Immature natural killer cell (primary cell): ENCODE measurements at regions not wholly inside any gene's neighbourhood (a gene's known extent, or its start where the extent isn't known, plus 50 kb on each side); places are given as distances from the start of the nearest gene placed in this dataset.

Source experiments
- DNase-seq, 3 donors: peaks; one replicate each; pipeline ENCODE4 v3.0.0; 2022; ENCODE audit warnings: mixed read lengths in 1 of 3
- H3K27ac Mint-ChIP-seq, 6 donors: one replicate each; pipeline ENCODE4 v1.8.0; 2020; ENCODE audit warnings: mixed read lengths in 6 of 6, mild to moderate bottlenecking in 5 of 6, inconsistent platforms in 4 of 6, moderate library complexity in 3 of 6
- H3K27me3 Mint-ChIP-seq, 3 donors: one replicate each; pipeline ENCODE4 v1.8.0; 2020 to 2021; ENCODE audit warnings: low read depth in 3 of 3, mild to moderate bottlenecking in 3 of 3, mixed read lengths in 3 of 3, moderate library complexity in 3 of 3, inconsistent platforms in 1 of 3
- H3K36me3 Mint-ChIP-seq, 3 donors: one replicate each; pipeline ENCODE4 v1.8.0; 2020; ENCODE audit warnings: mixed read lengths in 3 of 3, inconsistent platforms in 2 of 3, mild to moderate bottlenecking in 2 of 3
- H3K4me1 Mint-ChIP-seq, 2 donors: one replicate each; pipeline ENCODE4 v1.8.0; 2020; ENCODE audit warnings: inconsistent platforms in 2 of 2, mild to moderate bottlenecking in 2 of 2, mixed read lengths in 2 of 2, moderate library complexity in 1 of 2
- H3K4me3 Mint-ChIP-seq, 5 donors: one replicate each; pipeline ENCODE4 v1.8.0; 2020; ENCODE audit warnings: mild to moderate bottlenecking in 5 of 5, mixed read lengths in 5 of 5, inconsistent platforms in 3 of 5, moderate library complexity in 3 of 5
- H3K9me3 Mint-ChIP-seq, 6 donors: one replicate each; pipeline ENCODE4 v1.8.0; 2020; ENCODE audit warnings: mild to moderate bottlenecking in 6 of 6, mixed read lengths in 6 of 6, inconsistent platforms in 4 of 6, moderate library complexity in 3 of 6

DNA sequence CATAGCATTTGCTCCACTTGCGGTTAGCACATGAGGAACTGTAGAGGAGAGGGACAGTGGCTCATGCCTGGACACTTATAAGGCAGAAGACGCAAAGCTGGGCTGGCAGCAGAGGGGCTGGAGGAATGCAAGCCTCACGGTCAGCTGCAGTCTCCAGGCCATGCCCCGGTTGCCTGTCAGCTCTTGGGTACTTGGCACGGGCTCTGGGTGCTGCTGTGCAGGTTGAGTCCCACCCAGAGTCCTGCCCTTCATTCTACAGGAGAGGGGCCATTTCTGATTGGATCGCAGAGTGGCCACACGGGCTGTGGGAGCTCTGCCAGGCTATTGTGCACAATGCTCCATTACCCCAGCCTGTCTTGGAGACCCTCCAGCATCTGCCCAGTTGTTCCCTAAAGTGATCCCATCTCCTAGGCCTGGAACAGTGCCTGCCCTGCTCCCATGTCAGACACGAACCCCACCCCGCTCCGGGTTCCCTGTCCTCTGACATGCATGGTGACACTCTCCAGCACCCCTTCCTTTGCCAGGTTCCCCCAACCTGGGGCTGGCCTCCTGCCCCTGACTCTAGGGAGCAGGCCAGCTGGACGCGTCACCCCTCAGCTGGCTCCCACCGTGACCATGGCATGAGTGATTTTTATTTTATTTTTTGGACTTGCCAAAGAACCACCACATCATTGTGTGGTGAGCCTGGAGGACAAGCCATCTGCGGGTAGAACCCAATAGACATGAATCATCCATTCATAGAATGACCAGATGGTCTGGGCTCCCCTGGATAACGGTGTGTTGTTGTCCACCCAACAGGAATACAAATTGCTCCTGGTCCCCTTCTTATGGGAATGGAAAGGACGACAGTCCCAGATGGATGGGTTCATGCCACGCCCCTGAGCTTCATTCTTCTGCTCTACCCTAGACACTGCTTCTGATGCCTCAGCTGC, 51.0 kb upstream of the KLF13 start:
- peaks cover 0 to 2% of the 10 kb centered on the region in 2 donors for H3K4me1 Mint-ChIP-seq
- peaks cover 0 to 5% (median 2%) of the 10 kb centered on the region in 3 donors for H3K27me3 Mint-ChIP-seq
- H3K9me3 Mint-ChIP-seq, result no peaks in the 10 kb centered on the region
- no peak for DNase-seq
- H3K4me3 Mint-ChIP-seq, result no peak overlapping the region
- no peak overlapping the region for H3K27ac Mint-ChIP-seq
- no peaks in the 10 kb centered on the region for H3K36me3 Mint-ChIP-seq

DNA sequence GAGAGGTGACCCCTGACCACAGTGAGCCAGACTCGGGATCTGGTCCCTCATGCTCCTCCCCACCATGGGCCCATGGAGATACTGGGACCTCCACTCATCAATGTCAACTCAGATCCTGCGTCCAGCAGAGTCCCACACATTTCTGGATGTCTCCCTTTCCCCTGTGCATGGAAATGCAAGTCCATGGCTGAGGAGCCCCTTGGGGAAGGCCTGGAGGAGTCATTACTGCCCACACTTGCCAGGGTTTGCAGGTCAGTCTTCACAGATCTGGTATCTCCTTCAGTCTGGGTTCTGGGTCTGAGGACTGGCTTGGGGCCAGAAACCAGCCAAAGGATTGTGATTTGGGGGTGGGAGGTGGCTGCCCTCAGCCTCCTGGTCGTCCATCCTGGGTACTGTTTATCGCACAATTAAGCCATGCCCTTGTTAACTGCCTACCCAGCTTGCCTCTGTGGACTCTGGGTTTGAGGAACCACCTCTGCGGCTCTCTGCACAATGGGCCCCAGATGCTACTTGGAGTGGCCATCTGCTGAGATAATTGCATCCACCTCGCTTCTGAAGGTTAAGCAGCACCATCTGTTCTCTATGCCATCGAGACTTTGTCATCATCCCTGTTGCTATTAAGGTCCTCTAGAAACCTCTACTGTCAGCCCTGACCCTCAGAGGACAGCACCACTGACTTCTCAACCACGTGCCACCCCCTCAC, 49.9 kb upstream of the KLF13 start:
- no peak for DNase-seq
- peaks cover 0 to 2% of the 10 kb centered on the region in 2 donors for H3K4me1 Mint-ChIP-seq
- H3K27me3 Mint-ChIP-seq, result peaks cover 0 to 3% (median 0%) of the 10 kb centered on the region in 3 donors
- no peaks in the 10 kb centered on the region for H3K9me3 Mint-ChIP-seq
- no peak overlapping the region for H3K4me3 Mint-ChIP-seq
- H3K27ac Mint-ChIP-seq, result peak overlapping the region in 1 of 6 donors; percentile 7
- H3K36me3 Mint-ChIP-seq, result no peaks in the 10 kb centered on the region
